GM23338 (cell line): ENCODE measurements at regions not wholly inside any gene's neighbourhood (a gene's known extent, or its start where the extent isn't known, plus 50 kb on each side); places are given as distances from the start of the nearest gene placed in this dataset.

ENCODE experiments used
- ATAC-seq: fragments of 200-7000 bp; cut with Tn5 transposase; 3 replicates; pipeline ENCODE4 v1.9.1; 2020
- DNase-seq: peaks from one replicate; pipeline ENCODE4 v3.0.0-alpha.2; 2015; ENCODE audit warnings: low spot score
- H2AFZ ChIP-seq: fragments of 200-600 bp; sonication (generic); 2 replicates; pipeline ENCODE4 v1.8.0; 2016; ENCODE audit warnings: antibody characterized with exemption, mild to moderate bottlenecking, moderate library complexity
- H3F3A ChIP-seq: fragments of 200-600 bp; sonication (generic); replicated peaks from 2 replicates; pipeline ENCODE4 v1.8.0; 2017; ENCODE audit warnings: antibody characterized with exemption, mixed run types, low read depth
- H3K27ac ChIP-seq: fragments of 200-600 bp; sonication (generic); 2 replicates; pipeline ENCODE4 v1.6.1; 2016; ENCODE audit warnings: low read depth
- H3K27me3 ChIP-seq: fragments of 200-600 bp; sonication (generic); 2 replicates; pipeline ENCODE4 v1.8.0; 2016; ENCODE audit warnings: mild to moderate bottlenecking, mixed run types, moderate library complexity; ENCODE audit not compliant: insufficient read depth
- H3K36me3 ChIP-seq: fragments of 200-600 bp; sonication (generic); 2 replicates; pipeline ENCODE4 v1.8.0; 2016; ENCODE audit warnings: mild to moderate bottlenecking; ENCODE audit not compliant: insufficient read depth
- H3K4me1 ChIP-seq: fragments of 200-600 bp; sonication (generic); 2 replicates; pipeline ENCODE4 v1.8.0; 2016; ENCODE audit warnings: mild to moderate bottlenecking, moderate library complexity; ENCODE audit not compliant: insufficient read depth
- H3K4me2 ChIP-seq: fragments of 200-600 bp; sonication (generic); 2 replicates; pipeline ENCODE4 v1.7.1; 2017; ENCODE audit warnings: mixed run types
- H3K4me3 ChIP-seq: fragments of 200-600 bp; sonication (generic); 2 replicates; pipeline ENCODE4 v1.6.1; 2016; ENCODE audit warnings: mixed run types
- H3K79me2 ChIP-seq: fragments of 200-600 bp; sonication (generic); replicated peaks from 2 replicates; pipeline ENCODE4 v1.8.0; 2017; ENCODE audit warnings: mild to moderate bottlenecking; ENCODE audit not compliant: insufficient read depth
- H3K9me2 ChIP-seq: fragments of 200-600 bp; sonication (generic); 2 replicates; pipeline ENCODE4 v1.8.0; 2017; ENCODE audit not compliant: insufficient read depth
- H4K20me1 ChIP-seq: fragments of 200-600 bp; sonication (generic); replicated peaks from 2 replicates; pipeline ENCODE4 v1.8.0; 2017; ENCODE audit warnings: mild to moderate bottlenecking; ENCODE audit not compliant: insufficient read depth
- H3K27ac Mint-ChIP-seq: 2 replicates; pipeline ENCODE4 v1.8.0; 2020; ENCODE audit warnings: inconsistent platforms, mild to moderate bottlenecking, moderate library complexity, mixed read lengths
- H3K27me3 Mint-ChIP-seq: 3 replicates; pipeline ENCODE4 v1.8.0; 2022; ENCODE audit warnings: low read depth, mild to moderate bottlenecking, moderate library complexity, mixed read lengths, inconsistent platforms; ENCODE audit not compliant: insufficient read depth, poor library complexity
- H3K36me3 Mint-ChIP-seq: 3 replicates; pipeline ENCODE4 v1.8.0; 2021; ENCODE audit warnings: low read depth, mild to moderate bottlenecking, inconsistent platforms, moderate library complexity, mixed read lengths
- H3K4me1 Mint-ChIP-seq: 3 replicates; pipeline ENCODE4 v1.8.0; 2020; ENCODE audit warnings: mild to moderate bottlenecking, inconsistent platforms, mixed read lengths
- H3K4me3 Mint-ChIP-seq: 3 replicates; pipeline ENCODE4 v1.8.0; 2021; ENCODE audit warnings: moderate library complexity, mild to moderate bottlenecking, inconsistent platforms, mixed read lengths
- H3K9me3 Mint-ChIP-seq: 3 replicates; pipeline ENCODE4 v1.8.0; 2020; ENCODE audit warnings: moderate library complexity, mild to moderate bottlenecking, inconsistent platforms, mixed read lengths
- CREB1 ChIP-seq: fragments of 250-450 bp; sonication (Bioruptor Pico); IDR thresholded peaks from 2 replicates; pipeline ENCODE4 v1.5.0; 2020; ENCODE audit warnings: low read depth, mild to moderate bottlenecking, moderate library complexity
- CTCF ChIP-seq, 2 experiments: fragments of 200-600 bp in 1 of 2; sonication (generic) in 1 of 2; conservative IDR thresholded peaks; 2 replicates each; pipeline versions ENCODE4 v1.5.1 to v1.6.1; 2016 to 2017; ENCODE audit warnings: antibody characterized with exemption in 2 of 2, low read depth in 2 of 2, mild to moderate bottlenecking in 2 of 2, moderate library complexity in 1 of 2
- ETS1 ChIP-seq: IDR thresholded peaks from 2 replicates; pipeline ENCODE4 v1.6.1; 2016; ENCODE audit warnings: antibody characterized with exemption
- EZH2 ChIP-seq: fragments of 200-600 bp; sonication (generic); IDR thresholded peaks from one replicate; pipeline ENCODE4 v1.8.0; 2017; ENCODE audit warnings: antibody characterized with exemption, mild to moderate bottlenecking, low read depth; ENCODE audit not compliant: unreplicated experiment
- EZH2phosphoT487 ChIP-seq: fragments of 200-600 bp; sonication (generic); IDR thresholded peaks from one replicate; pipeline ENCODE4 v1.8.1; 2018; ENCODE audit warnings: antibody characterized with exemption; ENCODE audit not compliant: unreplicated experiment
- JUNB ChIP-seq: IDR thresholded peaks from one replicate; pipeline ENCODE4 v1.6.1; 2016; ENCODE audit warnings: antibody characterized with exemption; ENCODE audit not compliant: unreplicated experiment
- REST ChIP-seq: IDR thresholded peaks from one replicate; pipeline ENCODE4 v1.6.1; 2018; ENCODE audit warnings: antibody characterized with exemption; ENCODE audit not compliant: unreplicated experiment
- ZNF114 ChIP-seq: fragments of 250-450 bp; sonication (Bioruptor Pico); IDR thresholded peaks from 2 replicates; pipeline ENCODE4 v1.5.0; 2020; ENCODE audit warnings: mild to moderate bottlenecking, moderate library complexity
- ZNF331 ChIP-seq: fragments of 250-450 bp; sonication (Bioruptor Pico); IDR thresholded peaks from 2 replicates; pipeline ENCODE4 v1.5.0; 2020; ENCODE audit warnings: low read depth, mild to moderate bottlenecking, moderate library complexity
- ZNF462 ChIP-seq: fragments of 250-450 bp; sonication (Bioruptor Pico); IDR thresholded peaks from 2 replicates; pipeline ENCODE4 v1.5.0; 2020; ENCODE audit warnings: mild to moderate bottlenecking, moderate library complexity

DNA sequence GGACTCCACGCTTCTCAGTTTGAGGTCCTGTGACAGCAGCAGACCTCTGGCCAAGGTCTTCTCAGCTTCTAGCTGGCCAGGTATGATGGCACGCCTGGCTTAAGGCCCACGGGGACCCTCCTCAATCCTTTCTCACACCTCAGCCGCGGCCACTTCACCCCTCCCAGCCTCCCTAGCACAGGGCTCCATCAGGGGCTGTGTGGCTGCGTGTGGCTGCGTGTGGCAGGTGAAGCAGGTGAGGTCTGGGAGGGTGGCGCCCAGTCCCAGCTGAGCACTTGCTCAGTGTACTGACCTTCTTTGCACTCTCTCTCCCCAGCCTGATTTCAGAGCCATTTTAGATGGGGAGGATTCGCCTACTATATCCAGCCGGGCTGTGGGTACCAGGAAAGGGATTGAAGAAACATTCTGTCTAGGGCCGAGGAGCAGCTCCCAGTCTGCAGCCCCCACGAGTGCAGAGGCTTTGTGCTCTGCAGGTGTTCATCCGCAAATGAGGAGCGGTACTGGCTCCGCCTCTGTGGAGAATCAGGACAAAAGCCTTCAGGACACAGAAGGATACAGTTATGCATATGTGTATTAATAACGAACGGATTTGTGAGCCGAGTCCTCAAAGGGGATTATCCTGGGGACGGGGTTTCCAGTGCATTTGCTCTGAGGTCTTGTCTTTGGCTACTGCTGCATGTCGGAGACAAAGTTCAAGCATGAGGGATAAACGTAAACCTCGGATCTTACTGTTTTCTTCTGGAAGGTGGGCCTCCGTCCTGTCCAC is 236.9 kb upstream of the RAB6C start:
- Histone ChIP-seq H3K4me2 (no peak overlapping the region), H3K36me3 (no peaks in the 10 kb centered on the region), H3F3A (no peaks in the 10 kb centered on the region), H3K4me3 (no peak overlapping the region), H3K4me1 (no peaks in the 10 kb centered on the region), H4K20me1 (no peaks in the 10 kb centered on the region), H3K79me2 (no peaks in the 10 kb centered on the region), H3K27ac (no peak overlapping the region), H2AFZ (no peak overlapping the region), H3K27me3 (no peaks in the 10 kb centered on the region), H3K9me2 (no peaks in the 10 kb centered on the region)
- H3K36me3 Mint-ChIP-seq = no peaks in the 10 kb centered on the region; the same call in 1 of the 3 replicates
- no peak overlapping the region for H3K27ac Mint-ChIP-seq
- TF ChIP-seq EZH2phosphoT487 (no peak), CTCF (conservative IDR thresholded peaks at IDR 0.05; ENCODE audit: low read depth in 2 of 2) (no peak), CREB1 (CRISPR knock-in tag) (no peak), EZH2 (no peak), ZNF331 (CRISPR knock-in tag) (no peak), ETS1 (no peak), ZNF114 (CRISPR knock-in tag) (no peak), ZNF462 (CRISPR knock-in tag) (no peak), REST (no peak), JUNB (no peak)
- ATAC-seq (no peak), DNase-seq (no peak)
- peaks cover 8% of the 10 kb centered on the region for H3K27me3 Mint-ChIP-seq
- H3K4me3 Mint-ChIP-seq = no peak overlapping the region
- peaks cover 5% of the 10 kb centered on the region; the same call in 1 of the 3 replicates for H3K4me1 Mint-ChIP-seq
- H3K9me3 Mint-ChIP-seq = no peaks in the 10 kb centered on the region; the same call in 2 of the 3 replicates
